IMR-90 (cell line): ENCODE measurements at regions not wholly inside any gene's neighbourhood (a gene's known extent, or its start where the extent isn't known, plus 50 kb on each side); places are given as distances from the start of the nearest gene placed in this dataset.

Experiments
- NFE2L2 ChIP-seq: fragments of 150-350 bp; IDR thresholded peaks from 2 replicates; pipeline ENCODE4 v1.6.1; 2016; ENCODE audit warnings: low read depth, mild to moderate bottlenecking, low read length
- POLR2A ChIP-seq: IDR thresholded peaks from 2 replicates; pipeline ENCODE4 v1.6.1; 2012; ENCODE audit warnings: mild to moderate bottlenecking, low read depth, low read length
- RAD21 ChIP-seq: IDR thresholded peaks from 2 replicates; pipeline ENCODE4 v1.6.1; 2012; ENCODE audit warnings: low read length, improper control_type of control experiment
- RFX5 ChIP-seq: IDR thresholded peaks from 2 replicates; pipeline ENCODE4 v1.8.0; 2012; ENCODE audit warnings: low read depth, mild to moderate bottlenecking, low read length, moderate library complexity
- SMC3 ChIP-seq: fragments of 150-350 bp; IDR thresholded peaks from 2 replicates; pipeline ENCODE4 v1.6.1; 2016; ENCODE audit warnings: low read depth, mild to moderate bottlenecking, antibody characterized with exemption, low read length, moderate library complexity
- TF ChIP-seq, protein P1 (sequence below): conservative IDR thresholded peaks from 2 replicates; pipeline ENCODE4 v1.5.1; 2012; ENCODE audit warnings: mild to moderate bottlenecking, low read depth, low read length, improper control_type of control experiment

DNA sequence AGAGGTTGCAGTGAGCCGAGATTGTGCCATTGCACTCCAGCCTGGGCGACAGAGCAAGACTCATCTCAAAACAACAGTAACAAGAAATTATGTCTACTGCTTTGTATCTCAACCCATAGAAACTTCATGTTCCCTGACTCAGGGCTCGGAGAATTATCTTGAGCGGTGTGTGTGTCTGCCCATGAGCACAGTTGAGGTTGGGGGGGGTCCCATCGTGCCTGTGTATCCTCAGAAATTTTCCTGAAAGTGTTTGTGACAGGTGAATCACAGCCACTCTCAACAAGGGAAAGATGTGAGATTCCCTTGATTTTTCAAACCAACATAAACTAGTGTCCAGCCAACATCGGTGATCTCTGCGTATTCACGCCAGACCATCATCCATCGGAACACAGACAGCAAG lies 319.1 kb downstream of the ASMT start:
- TF ChIP-seq, protein P1, sequence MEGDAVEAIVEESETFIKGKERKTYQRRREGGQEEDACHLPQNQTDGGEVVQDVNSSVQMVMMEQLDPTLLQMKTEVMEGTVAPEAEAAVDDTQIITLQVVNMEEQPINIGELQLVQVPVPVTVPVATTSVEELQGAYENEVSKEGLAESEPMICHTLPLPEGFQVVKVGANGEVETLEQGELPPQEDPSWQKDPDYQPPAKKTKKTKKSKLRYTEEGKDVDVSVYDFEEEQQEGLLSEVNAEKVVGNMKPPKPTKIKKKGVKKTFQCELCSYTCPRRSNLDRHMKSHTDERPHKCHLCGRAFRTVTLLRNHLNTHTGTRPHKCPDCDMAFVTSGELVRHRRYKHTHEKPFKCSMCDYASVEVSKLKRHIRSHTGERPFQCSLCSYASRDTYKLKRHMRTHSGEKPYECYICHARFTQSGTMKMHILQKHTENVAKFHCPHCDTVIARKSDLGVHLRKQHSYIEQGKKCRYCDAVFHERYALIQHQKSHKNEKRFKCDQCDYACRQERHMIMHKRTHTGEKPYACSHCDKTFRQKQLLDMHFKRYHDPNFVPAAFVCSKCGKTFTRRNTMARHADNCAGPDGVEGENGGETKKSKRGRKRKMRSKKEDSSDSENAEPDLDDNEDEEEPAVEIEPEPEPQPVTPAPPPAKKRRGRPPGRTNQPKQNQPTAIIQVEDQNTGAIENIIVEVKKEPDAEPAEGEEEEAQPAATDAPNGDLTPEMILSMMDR, result no peak
- no peak for TF ChIP-seq RFX5
- no peak for TF ChIP-seq POLR2A
- TF ChIP-seq NFE2L2, result no peak
- no peak for TF ChIP-seq SMC3
- TF ChIP-seq RAD21, result no peak
